Suprapubic skin (tissue), 4 donors: ENCODE measurements at regions not wholly inside any gene's neighbourhood (a gene's known extent, or its start where the extent isn't known, plus 50 kb on each side); places are given as distances from the start of the nearest gene placed in this dataset.

Experiments
- CTCF ChIP-seq, 2 donors: fragments of 200-600 bp in 1 of 2; fragments of 450-650 bp in 1 of 2; sonication (generic) in 1 of 2; IDR thresholded peaks; one replicate each; pipeline ENCODE4 v1.5.1; 2016 to 2019; ENCODE audit warnings: antibody characterized with exemption in 2 of 2, mild to moderate bottlenecking in 1 of 2, moderate library complexity in 1 of 2
- POLR2A ChIP-seq, 2 donors: fragments of 450-650 bp; IDR thresholded peaks; one replicate each; pipeline ENCODE4 v1.6.1; 2017; ENCODE audit warnings: antibody characterized with exemption in 2 of 2, mild to moderate bottlenecking in 2 of 2, moderate library complexity in 2 of 2
- POLR2AphosphoS5 ChIP-seq, 3 donors: sonication (generic); formaldehyde crosslinking; IDR thresholded peaks; one replicate each; pipeline ENCODE4 v1.6.1; 2017; ENCODE audit warnings: antibody characterized with exemption in 3 of 3

- TF ChIP-seq CTCF (IDR thresholded peaks at IDR 0.05) (no peak), POLR2A (IDR thresholded peaks at IDR 0.05) (no peak), POLR2AphosphoS5 (IDR thresholded peaks at IDR 0.05) (no peak)
Measured at GRCh38 chr12:124098887-124099286, 125.9 kb downstream of the ZNF664 start.
